ENCODE measurements at regions not wholly inside any gene's neighbourhood (a gene's known extent, or its start where the extent isn't known, plus 50 kb on each side); places are given as distances from the start of the nearest gene placed in this dataset.

- Mint-ChIP-seq H3K36me3 (ENCODE audit: insufficient read depth) (no peaks in the 10 kb centered on the region), H3K4me1 (ENCODE audit: low read depth) (no peaks in the 10 kb centered on the region), H3K9me3 (no peaks in the 10 kb centered on the region), H3K27me3 (ENCODE audit: low read depth) (no peaks in the 10 kb centered on the region), H3K4me3 (no peak overlapping the region)
- no peak for ATAC-seq
- no peak for DNase-seq
These were observed 393.9 kb upstream of the C9orf72 start for GRCh38 chr9:27967210-27967609.

- no peaks in the 10 kb centered on the region for H3K27me3 Mint-ChIP-seq (ENCODE audit: low read depth)
- no peaks in the 10 kb centered on the region for H3K9me3 Mint-ChIP-seq
- no peaks in the 10 kb centered on the region for H3K36me3 Mint-ChIP-seq (ENCODE audit: insufficient read depth)
- no peak for ATAC-seq
- H3K4me3 Mint-ChIP-seq: no peak overlapping the region
- no peaks in the 10 kb centered on the region for H3K4me1 Mint-ChIP-seq (ENCODE audit: low read depth)
- no peak for DNase-seq
These were observed 404.6 kb upstream of the C9orf72 start for GRCh38 chr9:27977931-27978330.

GRCh38 chr9:27985714-27986113 is 412.4 kb upstream of the C9orf72 start:
- no peak for ATAC-seq
- H3K4me3 Mint-ChIP-seq: no peak overlapping the region

GRCh38 chr9:27990524-27990923 is 417.2 kb upstream of the C9orf72 start:
- Mint-ChIP-seq H3K27me3 (ENCODE audit: low read depth) (no peaks in the 10 kb centered on the region), H3K36me3 (ENCODE audit: insufficient read depth) (no peaks in the 10 kb centered on the region), H3K4me3 (no peak overlapping the region), H3K4me1 (ENCODE audit: low read depth) (no peaks in the 10 kb centered on the region), H3K9me3 (peaks cover 8% of the 10 kb centered on the region)
- no peak for DNase-seq
- ATAC-seq: no peak

More at GRCh38 chr9:27985714-27986113, 412.4 kb upstream of the C9orf72 start:
- Mint-ChIP-seq H3K9me3 (peaks cover 8% of the 10 kb centered on the region), H3K36me3 (ENCODE audit: insufficient read depth) (no peaks in the 10 kb centered on the region), H3K4me1 (ENCODE audit: low read depth) (no peaks in the 10 kb centered on the region), H3K27me3 (ENCODE audit: low read depth) (no peaks in the 10 kb centered on the region)
- no peak for DNase-seq

GRCh38 chr9:27991221-27991620 is 417.9 kb upstream of the C9orf72 start:
- Mint-ChIP-seq H3K4me1 (ENCODE audit: low read depth) (no peaks in the 10 kb centered on the region), H3K4me3 (no peak overlapping the region), H3K27me3 (ENCODE audit: low read depth) (no peaks in the 10 kb centered on the region), H3K9me3 (peaks cover 8% of the 10 kb centered on the region), H3K36me3 (ENCODE audit: insufficient read depth) (no peaks in the 10 kb centered on the region)
- DNase-seq (no peak), ATAC-seq (no peak)

GRCh38 chr9:28001096-28001495 is 427.8 kb upstream of the C9orf72 start:
- Mint-ChIP-seq H3K36me3 (ENCODE audit: insufficient read depth) (no peaks in the 10 kb centered on the region), H3K4me1 (ENCODE audit: low read depth) (no peaks in the 10 kb centered on the region), H3K4me3 (no peak overlapping the region), H3K9me3 (peaks cover 4% of the 10 kb centered on the region), H3K27me3 (ENCODE audit: low read depth) (no peaks in the 10 kb centered on the region)
- DNase-seq: no peak
- ATAC-seq: no peak

DNA sequence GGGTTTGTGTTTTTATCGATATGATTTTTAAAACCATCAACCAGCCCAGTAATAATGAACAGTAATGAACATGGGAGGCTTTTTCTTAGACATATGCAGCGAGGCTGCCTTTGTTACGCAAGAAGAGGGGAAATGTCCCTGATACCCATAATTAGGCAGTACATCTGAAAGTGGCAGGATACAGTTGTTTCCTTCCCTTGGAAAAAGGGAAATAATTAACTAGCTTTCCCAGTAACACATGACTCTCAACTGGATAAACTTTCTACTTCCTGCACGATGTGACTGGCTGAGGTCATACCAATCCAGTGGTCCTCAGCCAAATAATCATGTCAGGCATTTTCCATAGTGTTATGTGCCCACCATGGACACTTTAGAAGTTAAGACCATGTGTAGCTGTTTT is 431.6 kb upstream of the C9orf72 start:
- no peaks in the 10 kb centered on the region for H3K4me1 Mint-ChIP-seq (ENCODE audit: low read depth)
- ATAC-seq (no peak), DNase-seq (no peak)
- no peak overlapping the region for H3K4me3 Mint-ChIP-seq
- peaks cover 4% of the 10 kb centered on the region for H3K9me3 Mint-ChIP-seq
- H3K36me3 Mint-ChIP-seq (ENCODE audit: insufficient read depth): no peaks in the 10 kb centered on the region
- no peaks in the 10 kb centered on the region for H3K27me3 Mint-ChIP-seq (ENCODE audit: low read depth)

DNA sequence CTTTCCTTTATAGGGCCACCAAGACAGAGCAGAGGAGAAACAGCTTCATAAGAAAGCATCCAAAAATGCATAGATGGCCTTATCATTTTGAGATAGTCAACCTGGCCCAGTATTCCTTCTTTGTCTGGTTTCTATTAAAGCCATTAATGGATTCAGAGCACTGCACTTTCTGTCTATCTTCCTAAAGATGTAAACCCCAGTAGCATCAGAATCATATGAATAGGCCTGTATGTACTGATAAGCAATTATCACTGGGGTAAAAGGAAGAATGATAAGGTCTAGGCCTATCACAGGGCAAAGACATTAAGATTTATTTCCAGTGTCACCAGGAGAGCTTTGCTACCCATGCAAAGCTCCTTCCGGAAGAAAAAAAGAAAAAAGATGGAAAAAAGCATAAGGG is 432.5 kb upstream of the C9orf72 start:
- no peaks in the 10 kb centered on the region for H3K36me3 Mint-ChIP-seq (ENCODE audit: insufficient read depth)
- ATAC-seq: no peak
- H3K9me3 Mint-ChIP-seq: peaks cover 4% of the 10 kb centered on the region
- H3K4me1 Mint-ChIP-seq (ENCODE audit: low read depth): no peaks in the 10 kb centered on the region
- no peak overlapping the region for H3K4me3 Mint-ChIP-seq
- DNase-seq: no peak
- H3K27me3 Mint-ChIP-seq (ENCODE audit: low read depth): no peaks in the 10 kb centered on the region

DNA sequence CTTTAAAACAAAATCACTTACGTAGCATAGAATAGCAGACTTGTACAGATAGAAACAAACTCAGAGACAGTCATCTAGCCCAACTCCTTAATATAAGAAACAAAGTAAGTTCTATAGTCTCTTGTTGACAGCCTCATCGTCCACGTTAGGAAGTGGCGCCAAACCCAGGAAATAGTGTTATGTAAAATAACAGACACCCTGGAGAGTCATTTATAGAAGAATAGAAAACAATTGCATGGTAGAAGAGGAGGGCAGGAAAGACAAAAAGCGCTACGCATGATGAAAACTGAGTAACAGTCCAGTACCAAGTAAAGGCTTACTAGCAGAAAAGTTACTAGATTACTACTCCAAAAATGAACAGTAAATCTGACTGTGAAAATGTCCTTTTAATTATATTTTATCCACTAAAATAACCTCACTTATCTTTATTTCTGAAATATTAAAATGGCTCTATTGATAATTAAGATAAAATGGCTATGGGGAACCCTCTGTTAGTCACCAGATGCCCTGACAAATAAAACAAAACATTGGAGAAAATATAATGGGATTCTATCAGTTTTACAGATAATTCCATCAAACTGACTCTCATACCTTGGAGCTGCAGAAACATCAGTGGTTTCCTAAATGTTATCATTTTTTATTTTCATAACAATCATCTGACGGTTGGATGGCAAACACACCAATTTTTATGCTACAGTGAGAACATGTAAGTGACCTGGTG is 434.0 kb upstream of the C9orf72 start:
- DNase-seq: no peak
- Mint-ChIP-seq H3K27me3 (ENCODE audit: low read depth) (no peaks in the 10 kb centered on the region), H3K9me3 (peaks cover 4% of the 10 kb centered on the region), H3K36me3 (ENCODE audit: insufficient read depth) (no peaks in the 10 kb centered on the region), H3K4me1 (ENCODE audit: low read depth) (no peaks in the 10 kb centered on the region), H3K4me3 (no peak overlapping the region)
- ATAC-seq: no peak

DNA sequence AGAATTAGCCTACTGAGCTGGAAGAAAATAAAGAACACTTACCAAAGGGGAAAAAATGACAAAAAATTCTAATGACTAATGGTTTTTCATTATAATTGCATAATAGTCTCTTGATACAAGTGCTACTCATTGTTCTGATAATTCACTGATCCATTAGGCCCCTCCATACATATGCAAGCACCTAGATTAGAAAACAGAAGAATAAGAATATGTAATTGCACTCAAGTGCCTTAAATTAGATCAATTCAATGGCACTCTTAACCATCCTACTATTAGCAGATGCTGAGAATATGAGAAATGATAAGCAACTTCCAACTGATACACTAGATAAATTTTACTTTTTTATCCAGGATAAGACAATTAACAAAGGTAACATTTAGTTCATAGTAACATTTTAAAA is 440.9 kb upstream of the C9orf72 start:
- H3K27me3 Mint-ChIP-seq (ENCODE audit: low read depth): no peaks in the 10 kb centered on the region
- ATAC-seq (no peak), DNase-seq (no peak)
- H3K36me3 Mint-ChIP-seq (ENCODE audit: insufficient read depth): no peaks in the 10 kb centered on the region
- no peak overlapping the region for H3K4me3 Mint-ChIP-seq
- H3K9me3 Mint-ChIP-seq: no peaks in the 10 kb centered on the region
- no peaks in the 10 kb centered on the region for H3K4me1 Mint-ChIP-seq (ENCODE audit: low read depth)

- H3K27me3 Mint-ChIP-seq (ENCODE audit: low read depth): no peaks in the 10 kb centered on the region
- no peak for DNase-seq
- no peaks in the 10 kb centered on the region for H3K4me1 Mint-ChIP-seq (ENCODE audit: low read depth)
- no peaks in the 10 kb centered on the region for H3K36me3 Mint-ChIP-seq (ENCODE audit: insufficient read depth)
- H3K4me3 Mint-ChIP-seq: no peak overlapping the region
- no peak for ATAC-seq
- H3K9me3 Mint-ChIP-seq: no peaks in the 10 kb centered on the region
These were observed 451.4 kb upstream of the C9orf72 start for GRCh38 chr9:28024676-28025075.

GRCh38 chr9:28025186-28025585 is 451.9 kb upstream of the C9orf72 start:
- DNase-seq (no peak), ATAC-seq (no peak)
- no peaks in the 10 kb centered on the region for H3K27me3 Mint-ChIP-seq (ENCODE audit: low read depth)
- no peak overlapping the region for H3K4me3 Mint-ChIP-seq
- H3K4me1 Mint-ChIP-seq (ENCODE audit: low read depth): no peaks in the 10 kb centered on the region
- H3K36me3 Mint-ChIP-seq (ENCODE audit: insufficient read depth): no peaks in the 10 kb centered on the region
- no peaks in the 10 kb centered on the region for H3K9me3 Mint-ChIP-seq

DNA sequence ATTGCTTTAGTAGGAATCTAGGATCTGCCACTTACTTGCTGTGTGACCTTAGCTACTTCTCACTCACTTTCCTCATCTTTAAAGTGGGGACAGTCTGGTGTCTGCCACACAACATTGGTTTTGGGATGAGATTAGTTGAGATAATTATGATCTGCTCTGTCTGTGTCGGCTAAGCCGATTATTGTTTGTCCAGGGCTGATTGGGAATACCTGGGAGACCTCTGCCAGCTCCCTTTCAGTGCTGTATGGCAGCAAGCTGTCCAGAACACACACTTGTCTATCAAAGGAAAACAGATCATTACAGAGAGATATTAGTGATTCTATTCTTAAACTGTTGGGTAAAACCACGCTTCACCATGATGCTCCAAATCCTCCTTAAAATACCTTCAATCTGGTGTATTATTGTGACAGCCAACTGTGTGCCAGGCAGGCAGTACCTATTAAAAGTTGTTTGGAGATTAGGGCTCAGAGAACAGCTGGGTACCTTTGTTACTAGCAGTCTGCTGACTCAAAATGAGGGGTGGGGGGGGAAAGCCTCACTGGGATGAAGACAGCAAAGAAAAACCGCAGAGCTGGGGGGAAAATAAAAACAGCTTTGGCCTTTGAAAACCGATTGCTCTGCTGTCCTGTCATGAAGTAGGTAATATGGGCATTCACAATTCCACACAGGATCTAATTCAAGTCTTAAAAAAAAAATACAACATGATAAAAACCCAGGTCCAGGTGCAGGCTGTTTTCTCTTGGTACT is 458.4 kb upstream of the C9orf72 start:
- ATAC-seq (no peak), DNase-seq (no peak)
- H3K4me1 Mint-ChIP-seq (ENCODE audit: low read depth): no peaks in the 10 kb centered on the region
- no peaks in the 10 kb centered on the region for H3K9me3 Mint-ChIP-seq
- no peaks in the 10 kb centered on the region for H3K36me3 Mint-ChIP-seq (ENCODE audit: insufficient read depth)
- no peak overlapping the region for H3K4me3 Mint-ChIP-seq
- no peaks in the 10 kb centered on the region for H3K27me3 Mint-ChIP-seq (ENCODE audit: low read depth)

- H3K4me1 Mint-ChIP-seq (ENCODE audit: low read depth): no peaks in the 10 kb centered on the region
- no peak overlapping the region for H3K4me3 Mint-ChIP-seq
- no peaks in the 10 kb centered on the region for H3K27me3 Mint-ChIP-seq (ENCODE audit: low read depth)
- no peaks in the 10 kb centered on the region for H3K9me3 Mint-ChIP-seq
- DNase-seq (no peak), ATAC-seq (no peak)
- no peaks in the 10 kb centered on the region for H3K36me3 Mint-ChIP-seq (ENCODE audit: insufficient read depth)
These were observed 458.9 kb upstream of the C9orf72 start for GRCh38 chr9:28032268-28032590.

GRCh38 chr9:28034242-28034641 is 461.0 kb upstream of the C9orf72 start:
- Mint-ChIP-seq H3K27me3 (ENCODE audit: low read depth) (no peaks in the 10 kb centered on the region), H3K9me3 (no peaks in the 10 kb centered on the region), H3K36me3 (ENCODE audit: insufficient read depth) (no peaks in the 10 kb centered on the region), H3K4me1 (ENCODE audit: low read depth) (no peaks in the 10 kb centered on the region), H3K4me3 (no peak overlapping the region)
- DNase-seq (no peak), ATAC-seq (no peak)

All from activated T-cell treated with anti-CD3 and anti-CD28 coated beads, Interleukin-2, amount 50 U/mL, for 4 hours (primary cell).